Esophagus squamous epithelium (tissue), 5 donors: ENCODE measurements at regions not wholly inside any gene's neighbourhood (a gene's known extent, or its start where the extent isn't known, plus 50 kb on each side); places are given as distances from the start of the nearest gene placed in this dataset.

ENCODE experiments used
- DNase-seq: peaks from one replicate; lab custom pipeline; 2025; lab: John Stamatoyannopoulos, UW
- H3K27ac ChIP-seq, 4 donors: fragments of 200-600 bp; sonication (generic); one replicate each; pipeline ENCODE4 v1.5.1; 2016 to 2019; ENCODE audit warnings: mild to moderate bottlenecking in 1 of 4
- H3K27me3 ChIP-seq, 4 donors: fragments of 200-600 bp; sonication (generic); 1 replicate in 3 of 4; 2 replicates in 1 of 4; pipeline versions ENCODE4 v1.5.1 to v1.6.0; 2017 to 2021; ENCODE audit warnings: antibody characterized with exemption in 1 of 4
- H3K36me3 ChIP-seq, 3 donors: fragments of 200-600 bp; sonication (generic); one replicate each; pipeline ENCODE4 v1.5.1; 2016 to 2019
- H3K4me1 ChIP-seq, 3 donors: fragments of 200-600 bp; sonication (generic); one replicate each; pipeline ENCODE4 v1.5.1; 2017 to 2019
- H3K4me3 ChIP-seq, 4 donors: fragments of 200-600 bp; sonication (generic); 1 replicate in 3 of 4; 2 replicates in 1 of 4; pipeline ENCODE4 v1.5.1; 2016 to 2019; ENCODE audit warnings: mild to moderate bottlenecking in 2 of 4, moderate library complexity in 1 of 4
- H3K9me3 ChIP-seq, 3 donors: fragments of 200-600 bp; sonication (generic); one replicate each; pipeline ENCODE4 v1.5.1; 2016 to 2019
- CTCF ChIP-seq, 6 experiments: fragments of 450-650 bp in 4 of 6; fragments of 200-600 bp in 2 of 6; sonication (generic) in 2 of 6; IDR thresholded peaks; one replicate each; pipeline ENCODE4 v1.5.1; 2016 to 2019; ENCODE audit warnings: antibody characterized with exemption in 6 of 6, mild to moderate bottlenecking in 4 of 6, moderate library complexity in 4 of 6
- POLR2A ChIP-seq, 4 donors: fragments of 450-650 bp; IDR thresholded peaks; one replicate each; pipeline ENCODE4 v1.6.1; 2017; ENCODE audit warnings: antibody characterized with exemption in 4 of 4, mild to moderate bottlenecking in 4 of 4, moderate library complexity in 3 of 4
- WGBS, 2 donors: methylation state at CpG; one replicate each; pipeline ENCODE4 v1.1.5; 2018; 5-methylcytosine and 5-hydroxymethylcytosine counted together
- intact Hi-C: fragments of 100-400 bp; cut with DNase I; formaldehyde crosslinking; loops from one replicate; pipeline ENCODE4 v1.15.0; 2022
- donor health status: DM: yes; HTN: yes; CAD: no.

- H3K36me3 ChIP-seq = no peaks in the 10 kb centered on the region
- intact Hi-C loops = no loop called here
- no peak overlapping the region for H3K27ac ChIP-seq
- H3K27me3 ChIP-seq = no peaks in the 10 kb centered on the region
- TF ChIP-seq POLR2A (IDR thresholded peaks at IDR 0.05) (no peak), CTCF (IDR thresholded peaks at IDR 0.05) (no peak)
- no peaks in the 10 kb centered on the region for H3K4me1 ChIP-seq
- DNase-seq = no peak
- H3K4me3 ChIP-seq = no peak overlapping the region
- H3K9me3 ChIP-seq = no peaks in the 10 kb centered on the region
- 24 to 37% methylated on average over 6 of the region's 6 CpGs for WGBS, 2 donors
Measured at GRCh38 chr6:145428706-145429105, 306.6 kb downstream of the EPM2A start.

- no peak overlapping the region for H3K4me3 ChIP-seq
- H3K27me3 ChIP-seq = no peaks in the 10 kb centered on the region
- H3K9me3 ChIP-seq = peaks cover 0 to 21% (median 8%) of the 10 kb centered on the region in 3 donors
- intact Hi-C loops = no loop called here
- WGBS, 2 donors = 86 to 92% methylated on average over 2 of the region's 2 CpGs
- DNase-seq = no peak
- TF ChIP-seq CTCF (IDR thresholded peaks at IDR 0.05) (no peak), POLR2A (IDR thresholded peaks at IDR 0.05) (no peak)
- H3K4me1 ChIP-seq = no peaks in the 10 kb centered on the region
- no peak overlapping the region for H3K27ac ChIP-seq
- no peaks in the 10 kb centered on the region for H3K36me3 ChIP-seq
Measured at GRCh38 chr6:145442110-145442509, 293.2 kb downstream of the EPM2A start.

GRCh38 chr6:145445674-145446073 is 289.6 kb downstream of the EPM2A start:
- H3K36me3 ChIP-seq = no peaks in the 10 kb centered on the region
- no peaks in the 10 kb centered on the region for H3K4me1 ChIP-seq
- H3K9me3 ChIP-seq = peaks cover 0 to 21% (median 8%) of the 10 kb centered on the region in 3 donors
- no peak overlapping the region for H3K4me3 ChIP-seq
- TF ChIP-seq POLR2A (IDR thresholded peaks at IDR 0.05) (no peak), CTCF (IDR thresholded peaks at IDR 0.05) (no peak)
- H3K27ac ChIP-seq = no peak overlapping the region
- no peaks in the 10 kb centered on the region for H3K27me3 ChIP-seq
- intact Hi-C loops = no loop called here
- no peak for DNase-seq
- WGBS, 2 donors = 53 to 65% methylated on average over 1 of the region's 1 CpG

- H3K9me3 ChIP-seq = peaks cover 0 to 5% (median 0%) of the 10 kb centered on the region in 3 donors
- H3K27ac ChIP-seq = no peak overlapping the region
- TF ChIP-seq CTCF (IDR thresholded peaks at IDR 0.05) = no peak
- TF ChIP-seq POLR2A (IDR thresholded peaks at IDR 0.05) = no peak
- H3K27me3 ChIP-seq = no peaks in the 10 kb centered on the region
- H3K36me3 ChIP-seq = no peaks in the 10 kb centered on the region
- intact Hi-C loops = no loop called here
- no peak for DNase-seq
- no peaks in the 10 kb centered on the region for H3K4me1 ChIP-seq
- H3K4me3 ChIP-seq = no peak overlapping the region
- WGBS, 2 donors = 75 to 92% methylated on average over 1 of the region's 1 CpG
Measured at GRCh38 chr6:145451029-145451428, 284.3 kb downstream of the EPM2A start.

GRCh38 chr6:145453376-145453775 is 281.9 kb downstream of the EPM2A start:
- Histone ChIP-seq H3K9me3 (no peaks in the 10 kb centered on the region), H3K4me3 (no peak overlapping the region), H3K4me1 (no peaks in the 10 kb centered on the region), H3K27ac (no peak overlapping the region), H3K27me3 (no peaks in the 10 kb centered on the region), H3K36me3 (no peaks in the 10 kb centered on the region)
- TF ChIP-seq POLR2A (IDR thresholded peaks at IDR 0.05) (no peak), CTCF (IDR thresholded peaks at IDR 0.05) (peak in 2 of 6 experiments; percentile 26 to 31)
- intact Hi-C loops = no loop called here
- DNase-seq = no peak
